ENCODE measurements at regions not wholly inside any gene's neighbourhood (a gene's known extent, or its start where the extent isn't known, plus 50 kb on each side); places are given as distances from the start of the nearest gene placed in this dataset.

DNA sequence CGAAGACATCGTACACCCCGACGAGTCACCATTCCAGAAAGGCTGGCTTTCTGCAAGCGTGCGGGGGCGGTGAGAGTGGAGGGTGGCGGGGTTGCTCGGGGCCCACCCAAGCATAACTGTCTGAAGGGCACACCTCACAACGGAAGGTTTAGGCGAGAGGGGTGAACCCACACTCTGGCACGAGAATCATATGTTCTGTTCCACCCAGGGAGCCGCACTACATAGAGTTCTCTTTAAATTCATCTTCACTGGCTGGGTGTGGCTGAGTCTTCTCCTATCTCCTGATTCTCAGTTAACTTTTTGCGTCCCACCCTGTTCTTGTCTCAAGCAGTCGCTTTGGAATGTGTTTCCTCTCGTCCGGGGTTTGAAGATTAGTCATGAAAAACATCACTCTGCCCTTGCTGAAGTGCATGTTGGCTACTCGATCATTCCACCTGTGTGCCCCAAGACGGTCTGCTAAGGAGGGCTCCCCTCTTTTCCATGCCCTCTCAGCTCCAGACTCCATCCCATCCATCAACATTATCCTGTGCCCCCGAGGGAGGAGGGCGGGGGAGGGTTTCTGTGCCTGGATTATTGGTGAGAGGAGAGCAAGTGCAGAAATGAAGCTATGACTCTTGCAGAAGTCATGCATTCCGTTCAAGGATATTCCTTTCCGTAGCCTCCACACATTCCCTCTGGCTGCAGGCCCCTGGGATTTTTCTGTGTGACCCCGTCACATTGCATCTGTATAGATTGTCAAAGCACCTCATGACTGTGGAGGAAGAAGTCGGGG lies 53.5 kb upstream of the CD34 start:
- TF ChIP-seq POLR2AphosphoS5 (IDR thresholded peaks at IDR 0.05) (no peak), POLR2A (IDR thresholded peaks at IDR 0.05) (no peak)
- TF ChIP-seq, protein P1, sequence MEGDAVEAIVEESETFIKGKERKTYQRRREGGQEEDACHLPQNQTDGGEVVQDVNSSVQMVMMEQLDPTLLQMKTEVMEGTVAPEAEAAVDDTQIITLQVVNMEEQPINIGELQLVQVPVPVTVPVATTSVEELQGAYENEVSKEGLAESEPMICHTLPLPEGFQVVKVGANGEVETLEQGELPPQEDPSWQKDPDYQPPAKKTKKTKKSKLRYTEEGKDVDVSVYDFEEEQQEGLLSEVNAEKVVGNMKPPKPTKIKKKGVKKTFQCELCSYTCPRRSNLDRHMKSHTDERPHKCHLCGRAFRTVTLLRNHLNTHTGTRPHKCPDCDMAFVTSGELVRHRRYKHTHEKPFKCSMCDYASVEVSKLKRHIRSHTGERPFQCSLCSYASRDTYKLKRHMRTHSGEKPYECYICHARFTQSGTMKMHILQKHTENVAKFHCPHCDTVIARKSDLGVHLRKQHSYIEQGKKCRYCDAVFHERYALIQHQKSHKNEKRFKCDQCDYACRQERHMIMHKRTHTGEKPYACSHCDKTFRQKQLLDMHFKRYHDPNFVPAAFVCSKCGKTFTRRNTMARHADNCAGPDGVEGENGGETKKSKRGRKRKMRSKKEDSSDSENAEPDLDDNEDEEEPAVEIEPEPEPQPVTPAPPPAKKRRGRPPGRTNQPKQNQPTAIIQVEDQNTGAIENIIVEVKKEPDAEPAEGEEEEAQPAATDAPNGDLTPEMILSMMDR (IDR thresholded peaks at IDR 0.05), result no peak

Measured in breast epithelium (tissue), 3 donors.